Fibroblast of mammary gland (primary cell): ENCODE measurements at regions not wholly inside any gene's neighbourhood (a gene's known extent, or its start where the extent isn't known, plus 50 kb on each side); places are given as distances from the start of the nearest gene placed in this dataset.

Experiments
- DNase-seq: peaks from one replicate; pipeline ENCODE4 v3.0.0-alpha.2; 2010; ENCODE audit warnings: low read depth
- H3K4me3 ChIP-seq: 2 replicates; pipeline ENCODE4 v1.5.1; 2011; ENCODE audit warnings: low read depth, mild to moderate bottlenecking, low read length, moderate library complexity; ENCODE audit not compliant: control insufficient read depth
- CTCF ChIP-seq: conservative IDR thresholded peaks from 2 replicates; pipeline ENCODE4 v1.5.1; 2011; ENCODE audit warnings: low read depth, low read length, inconsistent platforms; ENCODE audit not compliant: control insufficient read depth, insufficient read depth

- no peak overlapping the region for H3K4me3 ChIP-seq
- TF ChIP-seq CTCF, result no peak
- no peak for DNase-seq
Measured at GRCh38 chrX:21289232-21289631, 85.0 kb upstream of the CNKSR2 start.

GRCh38 chrX:21295246-21295820 lies 78.9 kb upstream of the CNKSR2 start:
- no peak for DNase-seq
- H3K4me3 ChIP-seq, result no peak overlapping the region
- TF ChIP-seq CTCF, result no peak

GRCh38 chrX:21305799-21306336 lies 68.3 kb upstream of the CNKSR2 start:
- no peak for DNase-seq
- H3K4me3 ChIP-seq, result no peak overlapping the region
- TF ChIP-seq CTCF, result no peak

GRCh38 chrX:21319323-21319722 lies 54.9 kb upstream of the CNKSR2 start:
- H3K4me3 ChIP-seq, result no peak overlapping the region
- TF ChIP-seq CTCF, result no peak
- no peak for DNase-seq
